H9 (cell line): ENCODE measurements at regions not wholly inside any gene's neighbourhood (a gene's known extent, or its start where the extent isn't known, plus 50 kb on each side); places are given as distances from the start of the nearest gene placed in this dataset.

Experiments
- DNase-seq: peaks from one replicate; pipeline ENCODE4 v3.0.0-alpha.2; 2017
- H2AFZ ChIP-seq: one replicate; pipeline ENCODE4 v1.6.1; 2013; ENCODE audit warnings: mild to moderate bottlenecking, low read length, control low read depth, moderate library complexity
- H2AK5ac ChIP-seq: 2 replicates; pipeline ENCODE4 v1.6.1; 2013; ENCODE audit warnings: low read length, control low read depth, mixed read lengths; ENCODE audit not compliant: insufficient read length
- H2BK120ac ChIP-seq: one replicate; pipeline ENCODE4 v1.6.1; 2013; ENCODE audit warnings: low read depth, mild to moderate bottlenecking, low read length, control low read depth, inconsistent platforms; ENCODE audit not compliant: poor library complexity, severe bottlenecking
- H2BK12ac ChIP-seq: 2 replicates; pipeline ENCODE4 v1.6.1; 2013; ENCODE audit warnings: low read length, control low read depth, mixed read lengths, low read depth; ENCODE audit not compliant: insufficient read length
- H2BK15ac ChIP-seq: 2 replicates; pipeline ENCODE4 v1.6.1; 2013; ENCODE audit warnings: low read depth, low read length, control low read depth
- H2BK20ac ChIP-seq: one replicate; pipeline ENCODE4 v1.6.1; 2013; ENCODE audit warnings: low read depth, mild to moderate bottlenecking, low read length, control low read depth, inconsistent platforms; ENCODE audit not compliant: poor library complexity, severe bottlenecking
- H2BK5ac ChIP-seq: 2 replicates; pipeline ENCODE4 v1.6.1; 2013; ENCODE audit warnings: low read length, control low read depth, mixed read lengths; ENCODE audit not compliant: insufficient read length
- H3K14ac ChIP-seq: 2 replicates; pipeline ENCODE4 v1.6.1; 2013; ENCODE audit warnings: low read length, control low read depth; ENCODE audit not compliant: insufficient read depth
- H3K18ac ChIP-seq: 2 replicates; pipeline ENCODE4 v1.6.1; 2013; ENCODE audit warnings: low read depth, mild to moderate bottlenecking, mixed read lengths, low read length, control low read depth; ENCODE audit not compliant: insufficient read length
- H3K23ac ChIP-seq: 2 replicates; pipeline ENCODE4 v1.6.1; 2013; ENCODE audit warnings: low read length, control low read depth, mixed read lengths, low read depth; ENCODE audit not compliant: insufficient read length
- H3K23me2 ChIP-seq: 2 replicates; pipeline ENCODE4 v1.6.1; 2013; ENCODE audit warnings: low read depth, mild to moderate bottlenecking, mixed read lengths, low read length, control low read depth; ENCODE audit not compliant: insufficient read length, poor library complexity, severe bottlenecking
- H3K27ac ChIP-seq: 2 replicates; pipeline ENCODE4 v1.5.1; 2013; ENCODE audit warnings: low read length, control low read depth, mixed read lengths, low read depth; ENCODE audit not compliant: insufficient read length
- H3K27me3 ChIP-seq: 2 replicates; pipeline ENCODE4 v1.6.1; 2013; ENCODE audit warnings: low read length, control low read depth, inconsistent platforms; ENCODE audit not compliant: insufficient read depth
- H3K4ac ChIP-seq: 2 replicates; pipeline ENCODE4 v1.6.1; 2013; ENCODE audit warnings: low read depth, mild to moderate bottlenecking, control low read depth, inconsistent platforms, low read length, moderate library complexity
- H3K4me1 ChIP-seq: 2 replicates; pipeline ENCODE4 v1.6.1; 2013; ENCODE audit warnings: low read length, control low read depth, inconsistent platforms; ENCODE audit not compliant: insufficient read depth
- H3K4me2 ChIP-seq: 2 replicates; pipeline ENCODE4 v1.6.1; 2013; ENCODE audit warnings: low read length, control low read depth, mixed read lengths; ENCODE audit not compliant: insufficient read length, insufficient read depth
- H3K56ac ChIP-seq: 2 replicates; pipeline ENCODE4 v1.6.1; 2013; ENCODE audit warnings: low read depth, mild to moderate bottlenecking, mixed read lengths, low read length, control low read depth; ENCODE audit not compliant: insufficient read length
- H3K79me1 ChIP-seq: 2 replicates; pipeline ENCODE4 v1.6.1; 2013; ENCODE audit warnings: low read depth, mild to moderate bottlenecking, moderate library complexity, low read length, control low read depth, inconsistent platforms; ENCODE audit not compliant: insufficient read depth, poor library complexity, severe bottlenecking
- H3K79me2 ChIP-seq: 2 replicates; pipeline ENCODE4 v1.6.1; 2013; ENCODE audit warnings: low read length, control low read depth, inconsistent platforms; ENCODE audit not compliant: insufficient read depth
- H3K9ac ChIP-seq: 2 replicates; pipeline ENCODE4 v1.6.1; 2013; ENCODE audit warnings: low read length, control low read depth, mixed read lengths; ENCODE audit not compliant: insufficient read length; ENCODE audit errors: extremely low read depth
- H3K9me3 ChIP-seq: one replicate; pipeline ENCODE4 v1.6.1; 2013; ENCODE audit warnings: low read depth, low read length, inconsistent platforms; ENCODE audit not compliant: control insufficient read depth
- H3T11ph ChIP-seq: one replicate; pipeline ENCODE4 v1.6.1; 2013; ENCODE audit warnings: mild to moderate bottlenecking, low read length, control low read depth, inconsistent platforms
- H4K20me1 ChIP-seq: one replicate; pipeline ENCODE4 v1.6.1; 2013; ENCODE audit not compliant: control insufficient read depth, insufficient read length, insufficient read depth
- H4K5ac ChIP-seq: 2 replicates; pipeline ENCODE4 v1.6.1; 2013; ENCODE audit warnings: low read depth, mild to moderate bottlenecking, mixed read lengths, low read length, control low read depth; ENCODE audit not compliant: insufficient read length
- H4K8ac ChIP-seq: replicated peaks from 2 replicates; pipeline ENCODE4 v1.6.1; 2013; ENCODE audit warnings: low read length, control low read depth, mixed read lengths, low read depth; ENCODE audit not compliant: insufficient read length
- H4K91ac ChIP-seq: 2 replicates; pipeline ENCODE4 v1.6.1; 2013; ENCODE audit warnings: low read depth, mild to moderate bottlenecking, moderate library complexity, mixed read lengths, low read length, control low read depth; ENCODE audit not compliant: insufficient read length
- H3K27ac Mint-ChIP-seq, 3 experiments: 2 replicates in 2 of 3; 3 replicates in 1 of 3; pipeline ENCODE4 v1.8.0; 2020 to 2021; ENCODE audit warnings: mixed read lengths in 3 of 3, mild to moderate bottlenecking in 1 of 3, moderate library complexity in 1 of 3
- H3K27me3 Mint-ChIP-seq: 2 replicates; pipeline ENCODE4 v1.8.0; 2021; ENCODE audit warnings: low read depth, mild to moderate bottlenecking, moderate library complexity, mixed read lengths
- H3K36me3 Mint-ChIP-seq, 3 experiments: 2 replicates in 2 of 3; 3 replicates in 1 of 3; pipeline ENCODE4 v1.8.0; 2020 to 2021; ENCODE audit warnings: low read depth in 3 of 3, mixed read lengths in 3 of 3; ENCODE audit not compliant: insufficient read depth in 1 of 3
- H3K4me1 Mint-ChIP-seq, 2 experiments: 2 replicates each; pipeline ENCODE4 v1.8.0; 2020; ENCODE audit warnings: mixed read lengths in 2 of 2
- H3K4me3 Mint-ChIP-seq, 2 experiments: 2 replicates in 1 of 2; 3 replicates in 1 of 2; pipeline ENCODE4 v1.8.0; 2020 to 2021; ENCODE audit warnings: mild to moderate bottlenecking in 2 of 2, mixed read lengths in 2 of 2, moderate library complexity in 1 of 2
- H3K9me3 Mint-ChIP-seq, 2 experiments: 2 replicates in 1 of 2; 3 replicates in 1 of 2; pipeline ENCODE4 v1.8.0; 2020; ENCODE audit warnings: mild to moderate bottlenecking in 2 of 2, mixed read lengths in 2 of 2, moderate library complexity in 1 of 2
- CTCF ChIP-seq: fragments of 200-600 bp; sonication (generic); conservative IDR thresholded peaks from 3 replicates; pipeline ENCODE4 v1.8.0; 2021; ENCODE audit warnings: antibody characterized with exemption, mild to moderate bottlenecking
- WGBS: extraction: QIAGEN DNeasy Blood & Tissue Kit; methylation state at CpG from one replicate; pipeline ENCODE4 v1.1.7; 2013; ENCODE audit warnings: missing lambda C conversion rate, low lambda C conversion rate, mixed read lengths; ENCODE audit not compliant: insufficient read length; ENCODE audit errors: extremely low coverage; 5-methylcytosine and 5-hydroxymethylcytosine counted together

- no peak overlapping the region for H3K9ac ChIP-seq
- Mint-ChIP-seq H3K4me1 (peaks cover 2% of the 10 kb centered on the region in 2 experiments; a peak in 3 of 4 replicates), H3K9me3 (peaks cover 0 to 2% of the 10 kb centered on the region in 2 experiments; a peak in 1 of 5 replicates), H3K27ac (no peak overlapping the region), H3K4me3 (no peak overlapping the region), H3K27me3 (no peaks in the 10 kb centered on the region), H3K36me3 (no peaks in the 10 kb centered on the region; a peak in 1 of 7 replicates)
- H2BK12ac ChIP-seq, result no peak overlapping the region
- H3K4me1 ChIP-seq, result no peaks in the 10 kb centered on the region
- H2BK20ac ChIP-seq, result no peak overlapping the region
- no peak overlapping the region for H3K27ac ChIP-seq
- H3K79me2 ChIP-seq, result no peaks in the 10 kb centered on the region
- WGBS, result no CpG with 5 or more reads among the region's 4 CpGs
- H2AK5ac ChIP-seq, result no peak overlapping the region
- H3K23ac ChIP-seq, result no peak overlapping the region
- no peak overlapping the region for H3K18ac ChIP-seq
- H2BK5ac ChIP-seq, result no peak overlapping the region
- H4K91ac ChIP-seq, result no peak overlapping the region
- no peak overlapping the region for H2BK15ac ChIP-seq
- H3K27me3 ChIP-seq, result no peaks in the 10 kb centered on the region
- no peak overlapping the region for H3K4ac ChIP-seq
- H2AFZ ChIP-seq, result no peak overlapping the region
- no peaks in the 10 kb centered on the region for H4K20me1 ChIP-seq
- no peak overlapping the region for H3K14ac ChIP-seq
- H3K56ac ChIP-seq, result no peak overlapping the region
- no peak for TF ChIP-seq CTCF
- H3K4me2 ChIP-seq, result no peak overlapping the region
- no peak for DNase-seq
- no peak overlapping the region for H4K5ac ChIP-seq
- no peaks in the 10 kb centered on the region for H3K9me3 ChIP-seq
- H3T11ph ChIP-seq, result no peak overlapping the region
- no peak overlapping the region for H2BK120ac ChIP-seq
- no peak overlapping the region for H4K8ac ChIP-seq
- H3K79me1 ChIP-seq, result no peaks in the 10 kb centered on the region
- H3K23me2 ChIP-seq, result no peaks in the 10 kb centered on the region
Measured at GRCh38 chr4:181272422-181272821, 970.8 kb upstream of the TENM3 start.
